SK-N-SH (cell line): ENCODE measurements at regions not wholly inside any gene's neighbourhood (a gene's known extent, or its start where the extent isn't known, plus 50 kb on each side); places are given as distances from the start of the nearest gene placed in this dataset.

Experiments used
- CTCF ChIA-PET: fragments of 300-600, 350-600 bp; formaldehyde crosslinking; extraction: SDS; loops from one replicate; lab custom pipeline; 2021; lab: Yijun Ruan, JAX
- POLR2A ChIA-PET: fragments of 350-600 bp; sonication (Branson Sonifier 250); formaldehyde crosslinking; extraction: SDS; loops from one replicate; lab custom pipeline; 2020; ENCODE audit warnings: antibody characterized with exemption, inconsistent platforms; lab: Yijun Ruan, JAX
- DNase-seq: peaks from one replicate; pipeline ENCODE4 v3.0.0; 2012
- H2AFZ ChIP-seq: fragments of 200-600 bp; sonication (generic); 2 replicates; pipeline ENCODE4 v1.8.1; 2016; ENCODE audit warnings: antibody characterized with exemption, mild to moderate bottlenecking, low read depth
- H3F3A ChIP-seq: fragments of 200-600 bp; sonication (generic); replicated peaks from 2 replicates; pipeline ENCODE3; 2016; ENCODE audit warnings: antibody characterized with exemption, mild to moderate bottlenecking; ENCODE audit not compliant: insufficient read depth
- H3K27ac ChIP-seq, 2 experiments: fragments of 200-500 bp in 1 of 2; fragments of 200-600 bp in 1 of 2; sonication (Bioruptor generic) in 1 of 2; sonication (generic), shearing (Covaris generic) in 1 of 2; 2 replicates each; pipeline versions ENCODE4 v1.5.1 to v1.6.1; 2014 to 2016; ENCODE audit warnings: low read depth in 2 of 2, inconsistent platforms in 1 of 2, low read length in 1 of 2, mild to moderate bottlenecking in 1 of 2, mixed read lengths in 1 of 2
- H3K27me3 ChIP-seq: fragments of 200-600 bp; sonication (generic), shearing (Covaris generic); 2 replicates; pipeline ENCODE4 v1.6.1; 2016; ENCODE audit warnings: mixed run types; ENCODE audit not compliant: insufficient read depth
- H3K36me3 ChIP-seq, 2 experiments: fragments of 200-500 bp in 1 of 2; fragments of 200-600 bp in 1 of 2; sonication (Bioruptor generic) in 1 of 2; sonication (generic) in 1 of 2; replicated peaks in 1 of 2; 2 replicates each; pipeline versions ENCODE3 to v1.5.1; 2014 to 2016; ENCODE audit warnings: low read length in 1 of 2, mild to moderate bottlenecking in 1 of 2; ENCODE audit not compliant: insufficient read depth in 2 of 2, control insufficient read depth in 1 of 2
- H3K4me1 ChIP-seq, 2 experiments: fragments of 200-500 bp in 1 of 2; fragments of 200-600 bp in 1 of 2; sonication (Bioruptor generic) in 1 of 2; sonication (generic), shearing (Covaris generic) in 1 of 2; 2 replicates each; pipeline versions ENCODE4 v1.5.1 to v1.6.1; 2014 to 2016; ENCODE audit warnings: low read depth in 1 of 2, low read length in 1 of 2, mixed run types in 1 of 2; ENCODE audit not compliant: insufficient read depth in 2 of 2, control insufficient read depth in 1 of 2
- H3K4me2 ChIP-seq: fragments of 200-600 bp; sonication (generic), shearing (Covaris generic); 2 replicates; pipeline ENCODE4 v1.6.1; 2017; ENCODE audit warnings: mixed run types
- H3K4me3 ChIP-seq, 2 experiments: fragments of 200-500 bp in 1 of 2; fragments of 200-600 bp in 1 of 2; sonication (Bioruptor generic) in 1 of 2; sonication (generic), shearing (Covaris generic) in 1 of 2; 2 replicates each; pipeline versions ENCODE4 v1.5.1 to v1.8.1; 2014 to 2016; ENCODE audit warnings: low read depth in 2 of 2, inconsistent platforms in 1 of 2, low read length in 1 of 2, mild to moderate bottlenecking in 1 of 2, mixed read lengths in 1 of 2, moderate library complexity in 1 of 2
- H3K79me2 ChIP-seq: fragments of 200-600 bp; sonication (generic); 2 replicates; pipeline ENCODE4 v1.8.1; 2017; ENCODE audit warnings: mild to moderate bottlenecking; ENCODE audit not compliant: insufficient read depth
- H3K9ac ChIP-seq: fragments of 200-600 bp; sonication (generic); 2 replicates; pipeline ENCODE4 v1.6.1; 2017; ENCODE audit warnings: mixed run types
- H3K9me2 ChIP-seq: fragments of 200-600 bp; sonication (generic); 2 replicates; pipeline ENCODE4 v1.6.1; 2017; ENCODE audit warnings: mixed run types
- H3K9me3 ChIP-seq: fragments of 200-600 bp; sonication (generic); 2 replicates; pipeline ENCODE4 v1.6.1; 2017; ENCODE audit warnings: mixed run types, mild to moderate bottlenecking, moderate library complexity
- H4K20me1 ChIP-seq: fragments of 200-600 bp; sonication (generic); 2 replicates; pipeline ENCODE4 v1.6.1; 2017; ENCODE audit warnings: mild to moderate bottlenecking, mixed run types; ENCODE audit not compliant: insufficient read depth
- CHD2 ChIP-seq: fragments of 150-350 bp; IDR thresholded peaks from 2 replicates; pipeline ENCODE4 v1.6.1; 2018; ENCODE audit warnings: low read length; ENCODE audit not compliant: partially characterized antibody
- EP300 ChIP-seq, 2 experiments: IDR thresholded peaks; 2 replicates each; pipeline versions ENCODE4 v1.4.0 to v1.6.1; 2012; ENCODE audit warnings: borderline replicate concordance in 1 of 2, low read depth in 1 of 2, low read length in 1 of 2
- EZH2phosphoT487 ChIP-seq: fragments of 200-600 bp; sonication (generic); IDR thresholded peaks from 2 replicates; pipeline ENCODE4 v1.6.1; 2017; ENCODE audit warnings: low read depth, mixed run types, mild to moderate bottlenecking, antibody characterized with exemption, moderate library complexity, borderline replicate concordance
- FOSL2 ChIP-seq: IDR thresholded peaks from 2 replicates; pipeline ENCODE4 v1.4.0; 2012; ENCODE audit warnings: low read depth, mild to moderate bottlenecking, moderate library complexity, borderline replicate concordance
- FOXJ3 ChIP-seq: sonication (generic); formaldehyde crosslinking; IDR thresholded peaks from 2 replicates; pipeline ENCODE4 v1.5.1; 2020; ENCODE audit warnings: mild to moderate bottlenecking, missing genetic modification reagents
- FOXM1 ChIP-seq: IDR thresholded peaks from 2 replicates; pipeline ENCODE4 v1.4.0; 2012; ENCODE audit warnings: low read depth, mild to moderate bottlenecking
- GABPA ChIP-seq: IDR thresholded peaks from 2 replicates; pipeline ENCODE4 v1.4.0; 2012; ENCODE audit warnings: low read depth, mild to moderate bottlenecking
- GATA2 ChIP-seq: sonication (generic); formaldehyde crosslinking; IDR thresholded peaks from 2 replicates; pipeline ENCODE4 v1.5.0; 2020; ENCODE audit warnings: mild to moderate bottlenecking, missing genetic modification reagents
- MEF2A ChIP-seq: IDR thresholded peaks from 2 replicates; pipeline ENCODE4 v1.4.0; 2012; ENCODE audit warnings: low read depth, borderline replicate concordance
- MXI1 ChIP-seq: IDR thresholded peaks from 2 replicates; pipeline ENCODE4 v1.6.1; 2012; ENCODE audit warnings: mild to moderate bottlenecking, low read depth, low read length, improper control_type of control experiment
- NFIC ChIP-seq: IDR thresholded peaks from 2 replicates; pipeline ENCODE4 v1.4.0; 2012; ENCODE audit warnings: borderline replicate concordance
- RAD21 ChIP-seq: IDR thresholded peaks from 2 replicates; pipeline ENCODE4 v1.6.1; 2012; ENCODE audit warnings: mild to moderate bottlenecking, low read length
- RCOR1 ChIP-seq: fragments of 150-350 bp; IDR thresholded peaks from 2 replicates; pipeline ENCODE4 v1.6.1; 2017; ENCODE audit warnings: antibody characterized with exemption, low read length
- RFX5 ChIP-seq: IDR thresholded peaks from 2 replicates; pipeline ENCODE4 v1.6.1; 2012; ENCODE audit warnings: mild to moderate bottlenecking, improper control_type of control experiment, low read length
- RXRA ChIP-seq: IDR thresholded peaks from 2 replicates; pipeline ENCODE4 v1.4.0; 2012; ENCODE audit warnings: low read depth, mild to moderate bottlenecking, borderline replicate concordance
- SIN3A ChIP-seq: IDR thresholded peaks from 2 replicates; pipeline ENCODE4 v1.6.1; 2012; ENCODE audit warnings: low read depth, mild to moderate bottlenecking, low read length, moderate library complexity, borderline replicate concordance
- SMC3 ChIP-seq: IDR thresholded peaks from 2 replicates; pipeline ENCODE4 v1.6.1; 2012; ENCODE audit warnings: low read depth, low read length, improper control_type of control experiment
- TCF12 ChIP-seq: IDR thresholded peaks from 2 replicates; pipeline ENCODE4 v1.4.0; 2012
- WGBS: methylation state at CpG from one replicate; pipeline ENCODE4 v1.1.6; 2017; ENCODE audit warnings: low lambda C conversion rate; 5-methylcytosine and 5-hydroxymethylcytosine counted together
- TF ChIP-seq, protein P1 (sequence below): IDR thresholded peaks from 2 replicates; pipeline ENCODE4; 2012
- TF ChIP-seq, protein P2 (sequence below): IDR thresholded peaks from 2 replicates; pipeline ENCODE4 v1.4.0; 2012; ENCODE audit warnings: low read depth
- TF ChIP-seq, protein P3 (sequence below): fragments of 150-350 bp; IDR thresholded peaks from 2 replicates; pipeline ENCODE4 v1.6.1; 2016; ENCODE audit warnings: mild to moderate bottlenecking, low read depth, low read length

- Histone ChIP-seq H3K4me1 (no peaks in the 10 kb centered on the region), H3K27me3 (no peaks in the 10 kb centered on the region), H3K9me2 (no peaks in the 10 kb centered on the region), H3K27ac (no peak overlapping the region), H2AFZ (no peak overlapping the region), H3F3A (no peaks in the 10 kb centered on the region), H4K20me1 (no peaks in the 10 kb centered on the region), H3K9ac (no peak overlapping the region), H3K4me2 (no peak overlapping the region), H3K36me3 (no peaks in the 10 kb centered on the region), H3K79me2 (no peaks in the 10 kb centered on the region), H3K9me3 (no peaks in the 10 kb centered on the region), H3K4me3 (no peak overlapping the region)
- no peak for DNase-seq
- ChIA-PET POLR2A (no interaction called here), CTCF (no interaction called here)
- WGBS = 0% methylated on average over 3 of the region's 3 CpGs
- no peak for TF ChIP-seq EZH2phosphoT487
- TF ChIP-seq MEF2A = no peak
Measured at GRCh38 chr13:53342623-53343360, 314.2 kb downstream of the OLFM4 start.

GRCh38 chr13:53343361-53343744 lies 314.7 kb downstream of the OLFM4 start:
- Histone ChIP-seq H3K79me2 (no peaks in the 10 kb centered on the region), H4K20me1 (no peaks in the 10 kb centered on the region), H3K9me3 (no peaks in the 10 kb centered on the region), H3K9ac (no peak overlapping the region), H3F3A (no peaks in the 10 kb centered on the region), H2AFZ (no peak overlapping the region), H3K4me2 (no peak overlapping the region), H3K36me3 (no peaks in the 10 kb centered on the region), H3K4me3 (no peak overlapping the region), H3K27ac (no peak overlapping the region), H3K9me2 (no peaks in the 10 kb centered on the region), H3K27me3 (no peaks in the 10 kb centered on the region), H3K4me1 (no peaks in the 10 kb centered on the region)
- POLR2A ChIA-PET = no interaction called here
- 6% methylated on average over 1 of the region's 1 CpG for WGBS
- CTCF ChIA-PET = interaction anchor here (0.7 kb wide), 1 partner anchor 25 kb away, joined by 3 read pairs; no protein-coding TSS in a partner anchor
- no peak for TF ChIP-seq FOSL2
- no peak for TF ChIP-seq FOXM1
- TF ChIP-seq GABPA = no peak
- TF ChIP-seq GATA2 (CRISPR knock-in tag) = no peak
- TF ChIP-seq NFIC = no peak
- DNase-seq = no peak

- POLR2A ChIA-PET = no interaction called here
- no peak overlapping the region for H3K4me2 ChIP-seq
- WGBS = 50% methylated on average over 1 of the region's 1 CpG
Measured at GRCh38 chr13:53351021-53351420, 322.4 kb downstream of the OLFM4 start.

More at GRCh38 chr13:53351021-53351420, 322.4 kb downstream of the OLFM4 start:
- H4K20me1 ChIP-seq = no peaks in the 10 kb centered on the region
- H3K4me1 ChIP-seq = no peaks in the 10 kb centered on the region
- no peaks in the 10 kb centered on the region for H3K36me3 ChIP-seq
- DNase-seq = no peak
- no peaks in the 10 kb centered on the region for H3K9me3 ChIP-seq
- no peak overlapping the region for H3K9ac ChIP-seq
- no peak overlapping the region for H2AFZ ChIP-seq
- H3K79me2 ChIP-seq = no peaks in the 10 kb centered on the region
- TF ChIP-seq MEF2A = no peak
- TF ChIP-seq GABPA = no peak
- no peak for TF ChIP-seq RAD21
- no peak for TF ChIP-seq RXRA
- no peak for TF ChIP-seq TCF12
- no peak for TF ChIP-seq RCOR1
- no peak for TF ChIP-seq NFIC
- no peak for TF ChIP-seq MXI1
- no peak for TF ChIP-seq SIN3A
- TF ChIP-seq, protein P1, sequence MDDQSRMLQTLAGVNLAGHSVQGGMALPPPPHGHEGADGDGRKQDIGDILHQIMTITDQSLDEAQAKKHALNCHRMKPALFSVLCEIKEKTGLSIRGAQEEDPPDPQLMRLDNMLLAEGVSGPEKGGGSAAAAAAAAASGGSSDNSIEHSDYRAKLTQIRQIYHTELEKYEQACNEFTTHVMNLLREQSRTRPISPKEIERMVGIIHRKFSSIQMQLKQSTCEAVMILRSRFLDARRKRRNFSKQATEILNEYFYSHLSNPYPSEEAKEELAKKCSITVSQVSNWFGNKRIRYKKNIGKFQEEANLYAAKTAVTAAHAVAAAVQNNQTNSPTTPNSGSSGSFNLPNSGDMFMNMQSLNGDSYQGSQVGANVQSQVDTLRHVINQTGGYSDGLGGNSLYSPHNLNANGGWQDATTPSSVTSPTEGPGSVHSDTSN = no peak
- TF ChIP-seq SMC3 = no peak
- no peak for TF ChIP-seq CHD2
- TF ChIP-seq, protein P2, sequence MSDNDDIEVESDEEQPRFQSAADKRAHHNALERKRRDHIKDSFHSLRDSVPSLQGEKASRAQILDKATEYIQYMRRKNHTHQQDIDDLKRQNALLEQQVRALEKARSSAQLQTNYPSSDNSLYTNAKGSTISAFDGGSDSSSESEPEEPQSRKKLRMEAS = no peak
- TF ChIP-seq FOXJ3 (CRISPR knock-in tag) = no peak
- TF ChIP-seq EP300 (IDR thresholded peaks at IDR 0.05; ENCODE audit: borderline replicate concordance in 1 of 2, low read depth in 1 of 2, low read length in 1 of 2) = no peak
- TF ChIP-seq, protein P3, sequence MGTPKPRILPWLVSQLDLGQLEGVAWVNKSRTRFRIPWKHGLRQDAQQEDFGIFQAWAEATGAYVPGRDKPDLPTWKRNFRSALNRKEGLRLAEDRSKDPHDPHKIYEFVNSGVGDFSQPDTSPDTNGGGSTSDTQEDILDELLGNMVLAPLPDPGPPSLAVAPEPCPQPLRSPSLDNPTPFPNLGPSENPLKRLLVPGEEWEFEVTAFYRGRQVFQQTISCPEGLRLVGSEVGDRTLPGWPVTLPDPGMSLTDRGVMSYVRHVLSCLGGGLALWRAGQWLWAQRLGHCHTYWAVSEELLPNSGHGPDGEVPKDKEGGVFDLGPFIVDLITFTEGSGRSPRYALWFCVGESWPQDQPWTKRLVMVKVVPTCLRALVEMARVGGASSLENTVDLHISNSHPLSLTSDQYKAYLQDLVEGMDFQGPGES = no peak
- TF ChIP-seq RFX5 = no peak
- TF ChIP-seq, all 33 proteins: peak for 0
- Histone ChIP-seq H3K4me3 (no peak overlapping the region), H3K27ac (no peak overlapping the region), H3K27me3 (no peaks in the 10 kb centered on the region), H3K9me2 (no peaks in the 10 kb centered on the region), H3F3A (no peaks in the 10 kb centered on the region)
- CTCF ChIA-PET = no interaction called here
